NOMO-1 (cell line): ENCODE measurements at regions not wholly inside any gene's neighbourhood (a gene's known extent, or its start where the extent isn't known, plus 50 kb on each side); places are given as distances from the start of the nearest gene placed in this dataset.

Source experiments
- DNase-seq, 2 experiments: peaks; one replicate each; lab custom pipeline; 2025; ENCODE audit not compliant: unreplicated experiment in 2 of 2; lab: John Stamatoyannopoulos, UW

DNA sequence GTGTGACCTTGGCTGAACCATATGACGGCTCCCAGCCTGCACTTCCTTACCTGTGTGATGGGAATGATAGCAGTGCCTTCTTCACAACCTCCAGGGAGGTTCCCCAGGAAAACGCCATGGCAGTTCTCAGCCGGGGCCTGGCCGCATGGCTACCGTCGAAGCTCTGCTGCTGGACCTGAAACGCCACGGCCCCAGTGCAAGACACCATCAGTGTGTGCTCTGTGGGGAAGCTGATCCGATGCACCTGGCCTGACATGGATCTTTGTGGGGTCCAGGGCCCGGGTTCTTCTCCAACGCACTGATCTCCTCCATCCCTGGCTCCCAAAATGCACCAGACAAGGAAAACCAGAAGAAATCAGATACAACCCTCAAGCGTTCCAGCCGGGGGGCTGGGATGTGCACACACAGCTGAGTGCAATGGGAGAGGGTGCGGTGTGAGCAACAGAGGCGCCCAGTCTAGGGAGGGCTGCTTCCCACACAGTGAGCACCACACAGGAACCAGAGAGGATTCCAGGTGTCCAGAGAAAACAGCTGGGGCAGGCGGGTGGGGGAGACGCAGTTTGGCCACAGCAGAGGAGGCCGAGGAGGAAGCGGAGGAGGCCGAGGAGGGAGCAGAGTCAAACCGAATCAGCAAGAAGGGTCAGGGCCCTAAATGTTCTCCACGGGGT, 54.3 kb upstream of the ZNF469 start:
- no peak for DNase-seq

DNA sequence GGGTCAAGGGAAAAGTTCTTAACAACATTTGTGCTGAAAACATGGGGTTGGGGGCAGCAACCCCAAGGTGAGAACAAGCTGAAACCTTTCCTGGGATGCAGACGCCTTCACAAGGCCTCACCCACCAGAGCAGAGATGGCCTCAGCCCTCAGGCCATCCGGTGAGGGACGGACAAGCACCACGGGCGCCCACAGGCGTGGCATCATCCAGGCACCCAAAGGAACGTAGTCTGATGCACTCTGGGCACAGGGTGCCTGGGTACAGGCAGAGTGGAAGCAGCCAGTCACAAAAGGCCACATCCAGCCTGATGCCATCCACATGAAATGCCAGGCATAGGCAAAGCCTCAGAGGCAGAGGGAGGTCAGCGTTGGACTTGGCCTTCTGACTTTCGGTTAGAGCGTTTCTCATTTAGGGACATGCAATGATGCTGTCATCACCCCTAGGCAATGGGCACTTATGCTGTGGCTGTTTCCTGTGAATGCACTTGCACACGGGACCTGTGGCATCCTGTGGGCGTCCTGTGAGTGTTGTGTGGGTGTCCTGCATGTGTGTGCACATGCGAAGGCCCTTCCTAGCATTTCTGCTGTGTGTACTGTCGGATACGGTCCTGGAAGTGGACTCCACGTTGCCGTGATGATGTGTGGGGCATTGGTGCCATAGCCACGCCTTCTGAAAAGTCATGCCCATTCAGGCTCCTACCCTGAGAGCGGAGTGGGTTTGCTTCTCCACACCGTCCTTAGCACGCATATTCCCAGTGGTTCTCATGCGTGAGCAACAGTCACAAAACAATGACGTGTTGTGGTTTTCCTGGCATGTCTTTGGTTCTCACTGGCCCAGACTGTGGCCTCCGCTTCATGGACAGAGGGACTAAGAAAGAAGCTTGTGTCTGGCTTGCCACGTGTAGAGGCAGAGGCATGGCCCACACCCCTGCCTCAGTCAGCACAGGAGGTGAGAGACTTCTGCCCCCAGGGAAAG, 52.7 kb upstream of the ZNF469 start:
- DNase-seq, result no peak

DNA sequence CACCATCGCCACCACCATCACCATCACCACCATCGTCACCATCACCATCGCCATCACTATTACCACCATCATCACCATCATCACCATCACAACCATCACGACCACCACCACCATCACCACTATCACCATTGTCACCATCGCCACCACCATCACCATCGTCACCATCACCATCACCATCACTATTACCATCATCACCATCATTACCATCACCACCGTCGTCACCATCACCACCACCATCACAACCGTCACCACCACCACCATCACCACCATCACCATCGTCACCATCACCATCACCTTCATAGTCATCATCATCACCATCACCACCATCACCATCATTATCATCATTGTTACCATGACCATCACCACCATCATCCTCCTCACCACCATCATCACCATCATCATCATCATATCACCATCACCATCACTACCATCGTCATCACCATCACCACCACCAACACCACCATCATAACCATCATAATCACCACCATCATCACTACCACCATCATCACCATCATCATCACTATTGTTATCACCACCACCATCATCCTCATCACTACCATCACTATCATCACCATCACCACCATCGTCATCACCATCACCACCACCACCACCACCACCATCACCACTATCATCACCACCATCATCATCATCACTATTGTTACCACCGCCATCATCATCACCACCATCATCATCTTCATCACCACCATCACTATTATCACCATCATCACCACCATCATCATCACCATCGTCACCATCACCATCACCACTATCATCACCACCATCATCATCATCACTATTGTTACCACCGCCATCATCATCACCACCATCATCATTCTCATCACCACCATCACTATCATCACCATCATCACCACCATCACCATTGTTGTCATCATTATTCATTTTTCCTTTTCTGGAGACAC, 51.5 kb upstream of the ZNF469 start:
- DNase-seq, result no peak

DNA sequence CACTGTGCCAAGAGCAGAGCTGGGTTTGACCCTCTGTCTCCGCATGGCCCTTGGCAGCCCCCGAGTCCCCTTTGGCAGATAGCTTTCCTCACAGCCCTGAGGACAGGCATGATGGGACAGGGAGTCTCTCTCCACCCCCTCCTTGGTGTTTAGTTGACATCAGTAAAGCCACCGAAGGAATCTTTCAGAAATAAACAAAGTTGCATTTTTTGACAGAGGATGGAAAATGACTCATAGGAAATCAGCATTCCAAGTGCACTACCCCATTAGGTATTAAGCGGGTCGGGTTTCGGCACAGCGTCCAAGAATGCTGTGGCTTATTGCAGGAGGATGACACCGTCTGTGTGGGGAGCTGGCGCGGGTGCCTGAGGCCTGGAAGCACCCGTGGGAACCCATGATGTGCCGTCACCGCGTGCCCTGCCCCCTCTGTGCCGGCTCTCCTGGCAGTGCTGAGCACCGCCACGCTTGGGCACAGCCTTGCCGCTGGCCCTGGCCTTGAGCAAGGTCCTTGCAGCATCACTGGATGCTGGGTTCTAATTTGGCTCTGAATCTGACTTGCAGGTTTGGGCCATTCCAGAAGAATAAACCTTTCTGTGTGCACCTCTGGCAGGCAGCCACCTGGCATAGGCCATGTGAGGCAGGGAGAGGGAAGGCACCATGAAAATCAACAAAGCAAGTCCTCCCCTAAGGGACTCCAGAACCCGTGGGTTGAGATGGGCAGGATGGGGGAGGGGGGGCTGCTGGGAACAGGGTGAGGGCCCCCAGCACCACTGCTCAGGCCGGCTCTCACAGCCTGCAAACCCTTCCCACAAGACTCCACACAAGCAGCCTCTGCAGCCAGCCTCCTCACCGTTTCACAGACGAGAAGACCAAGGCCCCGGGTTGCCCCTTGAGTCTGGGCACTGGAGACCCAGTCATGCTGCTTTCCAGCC, 50.5 kb upstream of the ZNF469 start:
- DNase-seq, result no peak

DNA sequence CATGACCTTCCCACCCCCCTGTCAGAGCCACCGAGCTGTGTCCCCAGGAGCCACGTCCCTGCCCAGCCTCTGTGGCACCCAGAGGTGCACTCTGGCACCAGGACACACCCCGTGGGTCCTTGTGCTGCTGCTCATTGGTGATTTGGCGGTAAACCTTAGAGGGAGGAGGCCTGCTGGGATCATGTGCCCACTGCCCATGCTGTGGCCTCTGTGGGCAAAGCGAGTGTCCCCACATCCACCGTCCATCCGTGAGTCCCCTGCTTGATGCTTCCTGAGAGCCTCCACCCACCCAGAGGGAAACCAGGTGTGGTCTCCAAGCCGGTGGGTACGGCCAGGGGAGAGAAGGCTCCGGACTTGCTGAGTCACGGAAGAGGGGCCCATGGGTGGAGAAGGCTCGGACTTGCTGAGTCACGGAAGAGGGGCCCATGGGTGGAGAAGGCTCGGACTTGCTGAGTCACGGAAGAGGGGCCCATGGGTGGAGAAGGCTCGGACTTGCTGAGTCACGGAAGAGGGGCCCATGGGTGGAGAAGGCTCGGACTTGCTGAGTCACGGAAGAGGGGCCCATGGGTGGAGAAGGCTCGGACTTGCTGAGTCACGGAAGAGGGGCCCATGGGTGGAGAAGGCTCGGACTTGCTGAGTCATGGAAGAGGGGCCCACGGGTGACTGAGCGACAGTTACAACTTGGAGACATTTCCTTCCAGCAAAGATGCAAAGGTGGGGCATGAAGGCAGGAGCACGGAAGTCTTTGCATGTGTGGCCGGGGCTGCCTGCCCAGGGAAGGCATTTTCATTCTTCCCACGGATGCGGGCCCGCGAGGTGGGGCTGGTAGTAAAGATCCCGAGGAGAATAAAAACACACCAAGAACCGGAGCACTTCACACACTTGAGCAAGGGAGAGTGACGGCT, 49.6 kb upstream of the ZNF469 start:
- DNase-seq, result peak; percentile 50 to 68
